ENCODE measurements at regions not wholly inside any gene's neighbourhood (a gene's known extent, or its start where the extent isn't known, plus 50 kb on each side); places are given as distances from the start of the nearest gene placed in this dataset.
A peak's percentile ranks its signal among the peaks of the same experiment; 100 is the strongest.

GRCh38 chr4:182019148-182019652 lies 224.0 kb upstream of the TENM3 start (continued):
- TF ChIP-seq NFYA (IDR thresholded peaks at IDR 0.05; ENCODE audit: borderline replicate concordance, low read depth, low read length), result no peak
- TF ChIP-seq JUNB (IDR thresholded peaks at IDR 0.05), result peak; percentile 76
- TF ChIP-seq ZNF207 (IDR thresholded peaks at IDR 0.05; ENCODE audit: borderline replicate concordance), result no peak
- TF ChIP-seq SMAD5 (IDR thresholded peaks at IDR 0.05; ENCODE audit: low read depth), result no peak
- TF ChIP-seq POU2F2 (IDR thresholded peaks at IDR 0.05; ENCODE audit: borderline replicate concordance, low read depth, low read length), result peak; percentile 51; the same call in 1 of the 3 replicates
- TF ChIP-seq NR2C1 (IDR thresholded peaks at IDR 0.05), result no peak
- no peak for TF ChIP-seq ELK1 (IDR thresholded peaks at IDR 0.05; ENCODE audit: low read depth, low read length)
- TF ChIP-seq, protein P1, sequence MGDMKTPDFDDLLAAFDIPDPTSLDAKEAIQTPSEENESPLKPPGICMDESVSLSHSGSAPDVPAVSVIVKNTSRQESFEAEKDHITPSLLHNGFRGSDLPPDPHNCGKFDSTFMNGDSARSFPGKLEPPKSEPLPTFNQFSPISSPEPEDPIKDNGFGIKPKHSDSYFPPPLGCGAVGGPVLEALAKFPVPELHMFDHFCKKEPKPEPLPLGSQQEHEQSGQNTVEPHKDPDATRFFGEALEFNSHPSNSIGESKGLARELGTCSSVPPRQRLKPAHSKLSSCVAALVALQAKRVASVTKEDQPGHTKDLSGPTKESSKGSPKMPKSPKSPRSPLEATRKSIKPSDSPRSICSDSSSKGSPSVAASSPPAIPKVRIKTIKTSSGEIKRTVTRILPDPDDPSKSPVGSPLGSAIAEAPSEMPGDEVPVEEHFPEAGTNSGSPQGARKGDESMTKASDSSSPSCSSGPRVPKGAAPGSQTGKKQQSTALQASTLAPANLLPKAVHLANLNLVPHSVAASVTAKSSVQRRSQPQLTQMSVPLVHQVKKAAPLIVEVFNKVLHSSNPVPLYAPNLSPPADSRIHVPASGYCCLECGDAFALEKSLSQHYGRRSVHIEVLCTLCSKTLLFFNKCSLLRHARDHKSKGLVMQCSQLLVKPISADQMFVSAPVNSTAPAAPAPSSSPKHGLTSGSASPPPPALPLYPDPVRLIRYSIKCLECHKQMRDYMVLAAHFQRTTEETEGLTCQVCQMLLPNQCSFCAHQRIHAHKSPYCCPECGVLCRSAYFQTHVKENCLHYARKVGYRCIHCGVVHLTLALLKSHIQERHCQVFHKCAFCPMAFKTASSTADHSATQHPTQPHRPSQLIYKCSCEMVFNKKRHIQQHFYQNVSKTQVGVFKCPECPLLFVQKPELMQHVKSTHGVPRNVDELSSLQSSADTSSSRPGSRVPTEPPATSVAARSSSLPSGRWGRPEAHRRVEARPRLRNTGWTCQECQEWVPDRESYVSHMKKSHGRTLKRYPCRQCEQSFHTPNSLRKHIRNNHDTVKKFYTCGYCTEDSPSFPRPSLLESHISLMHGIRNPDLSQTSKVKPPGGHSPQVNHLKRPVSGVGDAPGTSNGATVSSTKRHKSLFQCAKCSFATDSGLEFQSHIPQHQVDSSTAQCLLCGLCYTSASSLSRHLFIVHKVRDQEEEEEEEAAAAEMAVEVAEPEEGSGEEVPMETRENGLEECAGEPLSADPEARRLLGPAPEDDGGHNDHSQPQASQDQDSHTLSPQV (IDR thresholded peaks at IDR 0.05), result no peak
- TF ChIP-seq NFXL1 (IDR thresholded peaks at IDR 0.05; ENCODE audit: borderline replicate concordance), result no peak
- no peak for TF ChIP-seq CBX3 (IDR thresholded peaks at IDR 0.05; ENCODE audit: borderline replicate concordance, low read depth)
- no peak for TF ChIP-seq SPI1 (IDR thresholded peaks at IDR 0.05; ENCODE audit: borderline replicate concordance, insufficient read depth, low read depth, low read length)
- peak; percentile 66 for TF ChIP-seq MTA2 (IDR thresholded peaks at IDR 0.05; ENCODE audit: low read depth)
- TF ChIP-seq TCF12 (IDR thresholded peaks at IDR 0.05; ENCODE audit: low read depth, low read length), result no peak
- peak; percentile 92 for TF ChIP-seq DPF2 (IDR thresholded peaks at IDR 0.05)
- TF ChIP-seq RELB (IDR thresholded peaks at IDR 0.05; ENCODE audit: low read depth), result peak; percentile 96
- no peak; the same call in 1 of the 2 replicates for TF ChIP-seq CBX5 (IDR thresholded peaks at IDR 0.05; ENCODE audit: low read depth)
- TF ChIP-seq ZNF384 (IDR thresholded peaks at IDR 0.05; ENCODE audit: borderline replicate concordance, low read depth, low read length), result no peak
- no peak for TF ChIP-seq CREB1 (IDR thresholded peaks at IDR 0.05; ENCODE audit: low read depth)
- TF ChIP-seq RAD51 (IDR thresholded peaks at IDR 0.05), result no peak
- peak; percentile 88 for TF ChIP-seq NR2F1 (conservative IDR thresholded peaks at IDR 0.05)
- TF ChIP-seq ZBTB33 (IDR thresholded peaks at IDR 0.05), result no peak
- TF ChIP-seq EZH2 (IDR thresholded peaks at IDR 0.05; ENCODE audit: borderline replicate concordance, control insufficient read depth, low read depth, low read length), result no peak
- TF ChIP-seq HCFC1 (IDR thresholded peaks at IDR 0.05; ENCODE audit: low read length), result no peak
- TF ChIP-seq IRF4 (IDR thresholded peaks at IDR 0.05; ENCODE audit: low read depth, low read length), result peak; percentile 70
- no peak for TF ChIP-seq PAX8 (IDR thresholded peaks at IDR 0.05)
- TF ChIP-seq CHD4 (IDR thresholded peaks at IDR 0.05), result no peak

Data from GM12878 (cell line).